NB4 (cell line): ENCODE measurements at regions not wholly inside any gene's neighbourhood (a gene's known extent, or its start where the extent isn't known, plus 50 kb on each side); places are given as distances from the start of the nearest gene placed in this dataset.

Source experiments
- POLR2A ChIP-seq: IDR thresholded peaks from 2 replicates; pipeline ENCODE4 v1.6.1; 2011; ENCODE audit warnings: mild to moderate bottlenecking; ENCODE audit not compliant: insufficient read length; ENCODE audit errors: extremely low read depth
- TF ChIP-seq, protein P1 (sequence below): IDR thresholded peaks from one replicate; pipeline ENCODE4 v1.5.1; 2012; ENCODE audit warnings: low read depth, low read length

DNA sequence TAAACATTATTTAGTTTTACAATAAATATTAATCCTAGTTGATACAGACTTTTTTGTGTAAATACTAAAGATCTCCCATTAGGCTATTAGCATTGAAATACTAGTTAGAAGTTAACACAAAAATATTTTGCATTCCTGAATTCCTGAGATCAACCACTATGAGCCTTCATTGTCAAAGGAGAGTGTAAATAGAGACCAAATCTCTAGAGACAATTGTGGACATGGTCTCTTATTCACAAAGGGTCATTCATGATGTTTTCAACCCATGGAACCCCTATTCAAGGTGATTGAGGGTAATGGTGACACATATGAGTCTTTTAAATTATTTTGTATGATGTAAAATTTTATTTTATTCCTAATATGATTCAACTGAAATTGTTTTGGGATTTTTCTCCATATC, 1454.8 kb upstream of the LRRTM3 start:
- TF ChIP-seq POLR2A, result no peak
- TF ChIP-seq, protein P1, sequence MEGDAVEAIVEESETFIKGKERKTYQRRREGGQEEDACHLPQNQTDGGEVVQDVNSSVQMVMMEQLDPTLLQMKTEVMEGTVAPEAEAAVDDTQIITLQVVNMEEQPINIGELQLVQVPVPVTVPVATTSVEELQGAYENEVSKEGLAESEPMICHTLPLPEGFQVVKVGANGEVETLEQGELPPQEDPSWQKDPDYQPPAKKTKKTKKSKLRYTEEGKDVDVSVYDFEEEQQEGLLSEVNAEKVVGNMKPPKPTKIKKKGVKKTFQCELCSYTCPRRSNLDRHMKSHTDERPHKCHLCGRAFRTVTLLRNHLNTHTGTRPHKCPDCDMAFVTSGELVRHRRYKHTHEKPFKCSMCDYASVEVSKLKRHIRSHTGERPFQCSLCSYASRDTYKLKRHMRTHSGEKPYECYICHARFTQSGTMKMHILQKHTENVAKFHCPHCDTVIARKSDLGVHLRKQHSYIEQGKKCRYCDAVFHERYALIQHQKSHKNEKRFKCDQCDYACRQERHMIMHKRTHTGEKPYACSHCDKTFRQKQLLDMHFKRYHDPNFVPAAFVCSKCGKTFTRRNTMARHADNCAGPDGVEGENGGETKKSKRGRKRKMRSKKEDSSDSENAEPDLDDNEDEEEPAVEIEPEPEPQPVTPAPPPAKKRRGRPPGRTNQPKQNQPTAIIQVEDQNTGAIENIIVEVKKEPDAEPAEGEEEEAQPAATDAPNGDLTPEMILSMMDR, result no peak
